AG09309 (cell line): ENCODE measurements at regions not wholly inside any gene's neighbourhood (a gene's known extent, or its start where the extent isn't known, plus 50 kb on each side); places are given as distances from the start of the nearest gene placed in this dataset.

Experiments
- DNase-seq: peaks from one replicate; pipeline ENCODE4 v3.0.0-alpha.2; 2010; ENCODE audit warnings: low read depth
- H3K4me3 ChIP-seq: 2 replicates; pipeline ENCODE4 v1.5.1; 2011; ENCODE audit warnings: mild to moderate bottlenecking, low read depth, low read length, moderate library complexity; ENCODE audit not compliant: control insufficient read depth
- CTCF ChIP-seq: IDR thresholded peaks from 2 replicates; pipeline ENCODE4 v1.5.1; 2011; ENCODE audit warnings: mild to moderate bottlenecking, low read depth, low read length, inconsistent platforms; ENCODE audit not compliant: insufficient read depth, control insufficient read depth; ENCODE audit errors: missing control alignments

GRCh38 chr2:143877876-143878530 is 641.9 kb downstream of the ZEB2 start:
- no peak for TF ChIP-seq CTCF
- no peak for DNase-seq
- no peak overlapping the region for H3K4me3 ChIP-seq

GRCh38 chr2:143877056-143877455 is 642.9 kb downstream of the ZEB2 start:
- no peak for TF ChIP-seq CTCF
- DNase-seq: no peak
- H3K4me3 ChIP-seq: no peak overlapping the region

GRCh38 chr2:143875295-143876233 is 644.4 kb downstream of the ZEB2 start:
- no peak overlapping the region for H3K4me3 ChIP-seq
- no peak for DNase-seq

GRCh38 chr2:143873886-143874285 is 646.0 kb downstream of the ZEB2 start:
- no peak overlapping the region for H3K4me3 ChIP-seq
- DNase-seq: no peak
- TF ChIP-seq CTCF: no peak

More at GRCh38 chr2:143875295-143876233, 644.4 kb downstream of the ZEB2 start:
- no peak for TF ChIP-seq CTCF

GRCh38 chr2:143870696-143871095 is 649.2 kb downstream of the ZEB2 start:
- TF ChIP-seq CTCF: no peak
- no peak for DNase-seq
- H3K4me3 ChIP-seq: no peak overlapping the region

GRCh38 chr2:143856978-143857377 is 662.9 kb downstream of the ZEB2 start:
- H3K4me3 ChIP-seq: no peak overlapping the region
- TF ChIP-seq CTCF: no peak
- DNase-seq: no peak
